GM10266 (cell line): ENCODE measurements at regions not wholly inside any gene's neighbourhood (a gene's known extent, or its start where the extent isn't known, plus 50 kb on each side); places are given as distances from the start of the nearest gene placed in this dataset.

Experiments
- DNase-seq: peaks from one replicate; pipeline ENCODE4 v3.0.0; 2012; ENCODE audit errors: extremely low spot score
- TF ChIP-seq, protein P1 (sequence below): IDR thresholded peaks from 2 replicates; pipeline ENCODE4 v1.5.1; 2012; ENCODE audit warnings: mild to moderate bottlenecking, low read depth; ENCODE audit not compliant: control insufficient read depth, insufficient read depth; ENCODE audit errors: missing control alignments

DNA sequence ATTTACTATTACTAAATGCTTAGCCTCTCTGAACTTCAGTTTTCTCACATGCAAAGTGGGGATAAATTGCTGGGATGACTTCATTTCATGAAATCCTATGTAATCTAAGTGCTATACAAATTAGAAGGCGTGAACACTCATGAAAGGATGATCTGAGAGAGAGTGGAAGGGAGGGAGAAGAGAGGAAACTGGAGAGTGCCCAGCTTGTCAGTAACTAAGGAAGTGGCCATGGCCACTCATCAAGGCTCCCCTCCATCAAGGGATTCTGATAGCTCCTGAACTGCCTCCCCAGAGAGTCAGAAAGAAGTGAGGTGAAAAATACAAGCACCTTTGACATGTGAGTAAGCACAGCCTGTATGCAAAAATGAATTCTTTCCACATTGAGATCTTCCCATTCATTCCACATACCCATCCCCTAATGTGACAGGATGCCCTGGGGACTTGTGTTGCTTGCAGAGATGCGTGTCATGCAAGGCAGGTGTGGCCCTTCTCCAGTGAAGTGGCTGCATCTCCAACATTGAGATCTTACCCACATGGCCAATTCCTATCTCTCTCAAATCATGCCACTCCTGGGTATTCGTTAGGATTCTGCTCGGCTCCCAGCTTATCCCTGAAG lies 76.5 kb upstream of the ITPRID1 start:
- TF ChIP-seq, protein P1, sequence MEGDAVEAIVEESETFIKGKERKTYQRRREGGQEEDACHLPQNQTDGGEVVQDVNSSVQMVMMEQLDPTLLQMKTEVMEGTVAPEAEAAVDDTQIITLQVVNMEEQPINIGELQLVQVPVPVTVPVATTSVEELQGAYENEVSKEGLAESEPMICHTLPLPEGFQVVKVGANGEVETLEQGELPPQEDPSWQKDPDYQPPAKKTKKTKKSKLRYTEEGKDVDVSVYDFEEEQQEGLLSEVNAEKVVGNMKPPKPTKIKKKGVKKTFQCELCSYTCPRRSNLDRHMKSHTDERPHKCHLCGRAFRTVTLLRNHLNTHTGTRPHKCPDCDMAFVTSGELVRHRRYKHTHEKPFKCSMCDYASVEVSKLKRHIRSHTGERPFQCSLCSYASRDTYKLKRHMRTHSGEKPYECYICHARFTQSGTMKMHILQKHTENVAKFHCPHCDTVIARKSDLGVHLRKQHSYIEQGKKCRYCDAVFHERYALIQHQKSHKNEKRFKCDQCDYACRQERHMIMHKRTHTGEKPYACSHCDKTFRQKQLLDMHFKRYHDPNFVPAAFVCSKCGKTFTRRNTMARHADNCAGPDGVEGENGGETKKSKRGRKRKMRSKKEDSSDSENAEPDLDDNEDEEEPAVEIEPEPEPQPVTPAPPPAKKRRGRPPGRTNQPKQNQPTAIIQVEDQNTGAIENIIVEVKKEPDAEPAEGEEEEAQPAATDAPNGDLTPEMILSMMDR: no peak
- DNase-seq: no peak

DNA sequence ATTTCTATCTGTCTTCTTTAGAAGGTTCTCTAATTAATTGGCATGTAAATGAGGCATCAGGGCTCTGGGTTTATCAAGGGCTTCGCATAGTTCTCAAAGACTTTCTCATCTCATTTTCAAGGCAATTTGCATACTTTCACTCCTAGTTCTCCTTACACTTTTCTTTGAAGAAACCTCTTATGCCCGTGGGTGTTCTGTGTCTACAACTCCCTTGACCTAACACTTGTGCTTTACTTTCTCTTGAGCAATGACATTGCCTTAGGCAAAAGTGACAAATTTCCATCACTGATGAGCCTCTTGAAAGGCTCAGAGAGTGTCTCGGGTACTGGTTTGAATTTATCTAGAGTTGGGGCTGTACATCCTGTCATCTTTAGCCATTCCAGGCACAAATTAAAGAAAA lies 74.7 kb upstream of the ITPRID1 start:
- TF ChIP-seq, protein P1: no peak
- no peak for DNase-seq

DNA sequence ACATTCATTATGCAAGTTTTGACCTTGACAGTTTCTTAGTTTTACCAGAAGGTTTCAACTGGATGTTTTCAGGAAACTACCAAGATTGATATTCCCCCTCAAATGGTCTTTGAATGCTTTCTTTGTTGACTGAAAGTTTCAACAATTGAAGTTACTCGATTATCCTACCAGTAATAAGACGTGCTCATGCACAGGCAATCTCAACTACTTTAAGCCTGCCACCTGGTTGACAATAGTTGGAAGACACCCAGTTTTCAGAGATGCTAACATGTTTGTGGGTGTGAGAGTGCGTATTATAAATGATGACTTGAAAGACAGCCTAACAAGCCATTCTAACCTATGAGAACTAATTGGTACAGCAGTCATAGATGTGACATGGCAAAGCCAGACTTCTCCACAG lies 73.4 kb upstream of the ITPRID1 start:
- TF ChIP-seq, protein P1: no peak

DNA sequence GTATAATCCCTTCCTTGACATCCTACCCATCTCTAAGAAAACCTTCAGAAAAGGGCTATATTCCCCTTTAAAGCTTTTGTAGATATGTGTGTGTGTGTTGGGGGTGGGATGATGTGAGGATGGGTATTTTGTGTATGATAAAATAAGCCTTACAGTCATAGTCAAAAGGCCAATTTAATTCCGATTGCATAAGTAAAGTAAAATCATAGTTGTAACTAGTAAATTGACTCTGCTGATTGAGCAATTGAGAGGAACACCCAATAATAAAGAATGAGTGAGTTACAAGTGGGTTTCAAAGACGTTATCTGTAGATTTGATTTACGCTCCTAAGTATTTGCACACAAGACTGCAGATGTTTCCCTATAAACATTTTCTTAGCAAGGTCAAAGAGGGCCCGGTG lies 71.3 kb upstream of the ITPRID1 start:
- no peak for DNase-seq
- TF ChIP-seq, protein P1: no peak

More for the DNA sequence above, 73.4 kb upstream of the ITPRID1 start:
- no peak for DNase-seq

DNA sequence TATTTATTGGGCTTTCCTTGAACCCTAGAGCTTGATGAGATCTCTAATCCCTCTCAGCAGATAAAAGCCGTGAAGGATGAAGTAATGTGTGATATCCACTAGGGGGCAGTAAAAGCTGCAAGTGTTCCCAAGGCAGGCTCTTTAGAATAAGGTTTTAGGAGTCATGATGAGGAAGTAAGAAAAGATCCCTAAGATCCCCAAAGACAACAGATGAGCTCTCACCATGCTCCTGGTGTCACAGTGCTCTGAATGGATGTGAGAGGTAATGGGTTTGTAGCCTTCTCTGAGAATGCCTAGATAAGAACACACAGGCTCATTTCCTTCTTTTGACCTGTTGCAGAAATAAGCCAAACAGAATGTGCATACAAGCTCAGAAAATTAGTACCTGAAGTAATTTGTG lies 70.4 kb upstream of the ITPRID1 start:
- peak; percentile 43 for DNase-seq
- TF ChIP-seq, protein P1: peak; percentile 74

DNA sequence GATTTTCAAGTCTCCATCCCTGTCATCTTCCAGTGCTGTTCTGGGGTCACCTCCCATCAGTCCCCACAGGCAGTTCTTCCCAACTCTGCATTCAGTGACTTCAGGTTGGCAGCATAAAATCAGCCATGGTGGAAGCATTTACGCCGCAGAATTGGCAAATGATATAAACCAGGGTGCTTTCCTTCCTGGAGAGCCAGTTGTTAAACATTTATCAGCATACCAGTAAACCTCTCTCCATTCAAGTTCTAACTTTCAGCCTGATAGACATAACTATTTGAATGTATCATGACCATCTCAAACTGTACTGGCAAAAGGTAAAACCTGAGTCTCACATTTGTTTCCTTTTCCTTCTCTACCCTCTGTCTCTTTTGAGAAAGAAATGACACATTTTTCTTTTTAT lies 69.7 kb upstream of the ITPRID1 start:
- TF ChIP-seq, protein P1: no peak
- no peak for DNase-seq

DNA sequence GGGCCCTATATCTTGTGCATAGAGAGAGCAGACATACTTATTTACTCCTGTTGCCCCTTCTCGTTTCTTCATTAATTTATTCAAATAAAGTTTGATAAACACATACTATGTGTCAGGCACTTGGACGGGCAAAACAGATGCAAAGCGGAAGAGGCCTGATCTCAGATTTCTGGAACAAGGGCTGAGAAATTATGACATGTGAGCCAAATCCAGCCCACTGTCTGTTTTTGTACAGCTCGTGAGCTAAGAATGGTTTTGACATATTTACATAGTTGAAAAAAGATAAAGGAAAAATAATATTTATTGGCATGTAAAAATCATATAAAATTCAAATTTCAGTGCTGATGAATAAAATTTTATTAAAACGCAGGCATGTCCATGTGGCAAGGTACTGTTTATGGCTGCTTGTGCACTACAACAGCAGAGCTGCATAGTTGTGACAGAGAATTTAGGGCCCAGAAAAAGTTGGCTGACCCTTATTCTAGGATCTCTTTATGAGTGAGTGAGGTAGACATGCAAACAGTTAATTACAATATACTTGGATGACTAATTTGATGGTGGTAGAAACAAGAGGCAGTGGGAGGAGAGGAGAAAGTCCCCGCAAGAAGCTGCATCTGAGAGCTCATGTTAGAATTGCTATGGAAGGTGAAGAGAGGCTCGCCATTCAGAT lies 68.1 kb upstream of the ITPRID1 start:
- TF ChIP-seq, protein P1: no peak
- no peak for DNase-seq
